ENCODE measurements at regions not wholly inside any gene's neighbourhood (a gene's known extent, or its start where the extent isn't known, plus 50 kb on each side); places are given as distances from the start of the nearest gene placed in this dataset.

DNA sequence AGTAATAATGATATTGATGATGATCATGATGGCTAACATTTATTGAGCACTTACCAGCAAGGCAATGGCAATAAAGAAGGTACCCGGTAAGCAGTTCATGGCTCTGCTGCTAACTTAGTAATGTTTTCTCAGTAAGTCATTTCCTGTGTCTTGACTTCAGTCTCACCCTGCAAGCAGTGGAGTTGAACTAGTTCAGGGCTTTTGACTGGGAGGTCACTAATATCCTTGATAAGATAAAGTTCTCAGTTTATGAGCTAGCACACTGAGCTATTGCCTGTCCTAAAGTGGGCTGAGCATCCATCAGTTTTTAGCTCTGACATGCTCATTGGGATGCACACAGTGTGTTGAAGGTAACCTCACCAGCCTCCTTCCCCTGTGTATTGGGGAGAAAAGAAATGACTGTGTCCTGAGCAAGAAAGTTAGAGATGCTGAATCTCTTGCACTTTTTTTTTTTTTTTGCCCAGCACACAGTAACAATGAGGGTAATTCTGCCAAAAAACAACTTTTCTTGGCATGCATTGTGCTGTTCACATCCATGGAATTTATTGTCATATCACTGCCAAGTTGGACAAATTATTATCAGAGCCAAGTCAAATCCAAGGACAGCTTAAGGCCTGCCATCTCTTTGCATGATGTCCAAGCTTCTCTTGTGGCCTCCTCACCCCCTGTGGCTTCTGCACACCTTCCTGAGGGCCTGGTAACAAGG is 55.5 kb upstream of the GADD45A start:
- Histone ChIP-seq H3K9me2 (ENCODE audit: insufficient read depth) (no peaks in the 10 kb centered on the region), H3K36me3 (ENCODE audit: control insufficient read depth in 1 of 2, insufficient read depth in 2 of 2, low read length in 2 of 2) (no peaks in the 10 kb centered on the region), H3K4me3 (replicated peaks in 1 of 2; ENCODE audit: low read depth in 1 of 2, low read length in 2 of 2) (no peak overlapping the region), H3K4me2 (ENCODE audit: low read length) (no peak overlapping the region), H4K20me1 (ENCODE audit: insufficient read depth) (no peaks in the 10 kb centered on the region), H3K27me3 (ENCODE audit: insufficient read depth, low read length) (no peaks in the 10 kb centered on the region), H3K9ac (ENCODE audit: low read length) (no peak overlapping the region), H3K4me1 (ENCODE audit: control insufficient read depth in 1 of 2, insufficient read depth in 2 of 2, low read length in 2 of 2) (peaks cover 0 to 22% of the 10 kb centered on the region in 2 experiments; a peak in 2 of 4 replicates), H3K79me2 (ENCODE audit: insufficient read depth, low read length) (no peaks in the 10 kb centered on the region), H2AFZ (ENCODE audit: low read depth, low read length, poor library complexity, severe bottlenecking) (no peak overlapping the region), H3K9me3 (ENCODE audit: control insufficient read depth in 1 of 2, insufficient read depth in 1 of 2, low read depth in 1 of 2, low read length in 2 of 2) (no peaks in the 10 kb centered on the region), H3K27ac (ENCODE audit: low read depth, low read length) (no peak overlapping the region)
- no peak for TF ChIP-seq JUND (IDR thresholded peaks at IDR 0.05)
- TF ChIP-seq FOSL1 (IDR thresholded peaks at IDR 0.05; ENCODE audit: low read depth) = no peak
- TF ChIP-seq ZFX (IDR thresholded peaks at IDR 0.05) = no peak
- no peak for TF ChIP-seq ZNF274 (IDR thresholded peaks at IDR 0.05; ENCODE audit: low read depth, low read length)
- TF ChIP-seq CBX3 (IDR thresholded peaks at IDR 0.05; ENCODE audit: low read depth) = no peak
- TF ChIP-seq, protein P1, sequence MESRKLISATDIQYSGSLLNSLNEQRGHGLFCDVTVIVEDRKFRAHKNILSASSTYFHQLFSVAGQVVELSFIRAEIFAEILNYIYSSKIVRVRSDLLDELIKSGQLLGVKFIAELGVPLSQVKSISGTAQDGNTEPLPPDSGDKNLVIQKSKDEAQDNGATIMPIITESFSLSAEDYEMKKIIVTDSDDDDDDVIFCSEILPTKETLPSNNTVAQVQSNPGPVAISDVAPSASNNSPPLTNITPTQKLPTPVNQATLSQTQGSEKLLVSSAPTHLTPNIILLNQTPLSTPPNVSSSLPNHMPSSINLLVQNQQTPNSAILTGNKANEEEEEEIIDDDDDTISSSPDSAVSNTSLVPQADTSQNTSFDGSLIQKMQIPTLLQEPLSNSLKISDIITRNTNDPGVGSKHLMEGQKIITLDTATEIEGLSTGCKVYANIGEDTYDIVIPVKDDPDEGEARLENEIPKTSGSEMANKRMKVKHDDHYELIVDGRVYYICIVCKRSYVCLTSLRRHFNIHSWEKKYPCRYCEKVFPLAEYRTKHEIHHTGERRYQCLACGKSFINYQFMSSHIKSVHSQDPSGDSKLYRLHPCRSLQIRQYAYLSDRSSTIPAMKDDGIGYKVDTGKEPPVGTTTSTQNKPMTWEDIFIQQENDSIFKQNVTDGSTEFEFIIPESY (IDR thresholded peaks at IDR 0.05; ENCODE audit: extremely low read depth, insufficient replicate concordance, low read length) = no peak
- TF ChIP-seq ELF1 (IDR thresholded peaks at IDR 0.05; ENCODE audit: borderline replicate concordance, low read depth) = no peak
- CTCF ChIA-PET = no interaction called here
- POLR2A ChIA-PET = no interaction called here
- RAD21 ChIA-PET (ENCODE audit: low non-redundant PET in 1 of 2, low total read pairs in 2 of 2, uncharacterized antibody in 2 of 2, unreplicated experiment in 2 of 2) = interaction anchor here in 1 of 2 experiments (0.9 kb wide), 1 partner anchor 131 kb away, joined by 3 read pairs; no protein-coding TSS in a partner anchor
- ATAC-seq = no peak
- intact Hi-C loops (cut with micrococcal nuclease) = no loop called here
- BruUV-seq (replicated peaks) = no TSS peak
- DNase-seq (ENCODE audit: low read depth, low spot score) = no peak
